Astrocyte (in vitro differentiated cells and primary cell): ENCODE measurements at regions not wholly inside any gene's neighbourhood (a gene's known extent, or its start where the extent isn't known, plus 50 kb on each side); places are given as distances from the start of the nearest gene placed in this dataset.
A peak's percentile ranks its signal among the peaks of the same experiment; 100 is the strongest.

Experiments used
- DNase-seq: peaks from one replicate; pipeline ENCODE4 v3.0.0-alpha.2; 2010; ENCODE audit warnings: low read depth
- FAIRE-seq: peaks from 2 replicates; lab custom pipeline; 2011; peaks lifted over from hg19 to GRCh38; lab: Jason Lieb, UNC
- H2AFZ ChIP-seq: 2 replicates; pipeline ENCODE4 v1.6.0; 2012; ENCODE audit warnings: low read depth, low read length, inconsistent platforms
- H3K27ac ChIP-seq: 2 replicates; pipeline ENCODE4 v1.5.1; 2011; ENCODE audit warnings: low read depth, low read length, inconsistent platforms
- H3K27me3 ChIP-seq: 2 replicates; pipeline ENCODE4 v1.6.0; 2011; ENCODE audit warnings: low read length, inconsistent platforms; ENCODE audit not compliant: insufficient read depth
- H3K36me3 ChIP-seq: 2 replicates; pipeline ENCODE4 v1.5.1; 2011; ENCODE audit warnings: low read length, inconsistent platforms; ENCODE audit not compliant: insufficient read depth
- H3K4me1 ChIP-seq: 2 replicates; pipeline ENCODE4 v1.5.1; 2011; ENCODE audit warnings: low read length, inconsistent platforms; ENCODE audit not compliant: insufficient read depth
- H3K4me2 ChIP-seq: 2 replicates; pipeline ENCODE4 v1.6.0; 2012; ENCODE audit warnings: low read length, inconsistent platforms
- H3K4me3 ChIP-seq: 2 replicates; pipeline ENCODE4 v1.5.1; 2011; ENCODE audit warnings: low read depth, mild to moderate bottlenecking, low read length, inconsistent platforms; ENCODE audit not compliant: insufficient read depth
- H3K79me2 ChIP-seq: 2 replicates; pipeline ENCODE4 v1.6.0; 2012; ENCODE audit warnings: mild to moderate bottlenecking, low read length, inconsistent platforms; ENCODE audit not compliant: insufficient read depth
- H3K9ac ChIP-seq: 2 replicates; pipeline ENCODE4 v1.6.0; 2012; ENCODE audit warnings: mild to moderate bottlenecking, low read length, inconsistent platforms
- H3K9me3 ChIP-seq: 2 replicates; pipeline ENCODE4 v1.5.1; 2012; ENCODE audit warnings: low read depth, mild to moderate bottlenecking, low read length, inconsistent platforms; ENCODE audit not compliant: insufficient read depth
- H4K20me1 ChIP-seq: 2 replicates; pipeline ENCODE4 v1.6.0; 2012; ENCODE audit warnings: low read length, inconsistent platforms; ENCODE audit not compliant: insufficient read depth
- H3K27ac Mint-ChIP-seq: one replicate; pipeline ENCODE4 v1.8.0; 2021; ENCODE audit warnings: mild to moderate bottlenecking, mixed read lengths; ENCODE audit not compliant: unreplicated experiment
- H3K27me3 Mint-ChIP-seq: one replicate; pipeline ENCODE4 v1.8.0; 2021; ENCODE audit warnings: low read depth, mixed read lengths; ENCODE audit not compliant: unreplicated experiment
- H3K36me3 Mint-ChIP-seq: one replicate; pipeline ENCODE4 v1.8.0; 2021; ENCODE audit warnings: low read depth, mixed read lengths; ENCODE audit not compliant: unreplicated experiment
- H3K4me1 Mint-ChIP-seq: one replicate; pipeline ENCODE4 v1.8.0; 2021; ENCODE audit warnings: low read depth, mixed read lengths; ENCODE audit not compliant: unreplicated experiment
- H3K4me3 Mint-ChIP-seq: one replicate; pipeline ENCODE4 v1.8.0; 2021; ENCODE audit warnings: mild to moderate bottlenecking, moderate library complexity, mixed read lengths; ENCODE audit not compliant: unreplicated experiment
- H3K9me3 Mint-ChIP-seq: one replicate; pipeline ENCODE4 v1.8.0; 2021; ENCODE audit warnings: mild to moderate bottlenecking, mixed read lengths; ENCODE audit not compliant: unreplicated experiment
- CTCF ChIP-seq: IDR thresholded peaks from 2 replicates; pipeline ENCODE4 v1.5.1; 2011; ENCODE audit warnings: low read depth, mild to moderate bottlenecking, inconsistent platforms, low read length, moderate library complexity; ENCODE audit not compliant: insufficient read depth
- EZH2 ChIP-seq: IDR thresholded peaks from 2 replicates; pipeline ENCODE4 v1.6.1; 2012; ENCODE audit warnings: mild to moderate bottlenecking, low read length, inconsistent platforms; ENCODE audit not compliant: insufficient read depth

DNA sequence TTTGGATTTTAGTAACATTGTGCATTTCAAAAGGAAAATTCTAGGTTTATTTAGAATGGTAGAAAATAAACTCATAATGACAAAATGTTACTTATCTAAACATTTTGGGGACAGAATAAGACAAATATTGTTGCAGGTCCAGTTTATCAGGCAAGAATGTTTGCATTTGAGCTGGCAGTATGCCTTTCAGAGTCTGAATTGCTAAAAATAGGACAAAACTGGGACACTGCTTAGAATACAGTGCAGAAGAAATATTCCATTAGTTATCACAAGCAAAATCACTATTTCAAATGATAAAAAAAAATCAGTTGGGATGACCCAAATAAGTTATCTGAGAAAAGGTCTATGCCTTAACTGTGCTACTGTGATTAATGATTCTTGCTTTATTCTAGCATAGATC lies 870.3 kb upstream of the MIR17HG start:
- H3K4me1 ChIP-seq = no peaks in the 10 kb centered on the region
- H3K4me3 Mint-ChIP-seq = no peak overlapping the region
- H2AFZ ChIP-seq = no peak overlapping the region
- no peak overlapping the region for H3K27ac ChIP-seq
- TF ChIP-seq EZH2 (no peak), CTCF (no peak)
- H3K27ac Mint-ChIP-seq = no peak overlapping the region
- no peaks in the 10 kb centered on the region for H3K27me3 Mint-ChIP-seq
- H3K36me3 ChIP-seq = no peaks in the 10 kb centered on the region
- peaks cover 1% of the 10 kb centered on the region for H3K9me3 Mint-ChIP-seq
- H3K4me2 ChIP-seq = no peak overlapping the region
- no peak overlapping the region for H3K4me3 ChIP-seq
- no peaks in the 10 kb centered on the region for H3K4me1 Mint-ChIP-seq
- no peak for DNase-seq
- H3K79me2 ChIP-seq = no peaks in the 10 kb centered on the region
- FAIRE-seq = no peak
- H3K27me3 ChIP-seq = no peaks in the 10 kb centered on the region
- H3K9me3 ChIP-seq = no peaks in the 10 kb centered on the region
- H3K36me3 Mint-ChIP-seq = no peaks in the 10 kb centered on the region
- no peak overlapping the region for H3K9ac ChIP-seq
- no peaks in the 10 kb centered on the region for H4K20me1 ChIP-seq

DNA sequence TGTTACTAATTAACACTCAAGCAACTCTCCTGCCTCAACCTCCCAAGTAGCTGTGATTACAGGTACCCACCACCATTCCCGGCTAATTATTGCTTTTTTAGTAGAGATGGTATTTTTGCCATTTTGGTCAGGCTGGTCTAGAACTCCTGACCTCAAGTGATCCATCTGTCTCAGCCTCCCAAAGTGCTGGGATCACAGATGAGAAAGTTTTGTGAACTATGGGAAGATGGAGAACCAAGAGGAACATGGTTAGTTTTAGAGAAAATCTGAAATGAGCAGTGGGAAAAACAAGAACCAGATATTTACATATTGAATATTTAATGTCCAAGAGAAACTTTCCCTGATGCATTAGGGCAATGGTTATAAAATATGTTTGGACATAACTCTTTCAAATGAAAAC lies 863.6 kb upstream of the MIR17HG start:
- Mint-ChIP-seq H3K36me3 (no peaks in the 10 kb centered on the region), H3K27me3 (no peaks in the 10 kb centered on the region), H3K4me3 (no peak overlapping the region), H3K27ac (no peak overlapping the region), H3K9me3 (peaks cover 4% of the 10 kb centered on the region), H3K4me1 (peaks cover 12% of the 10 kb centered on the region)
- FAIRE-seq (no peak), DNase-seq (no peak)
- no peak for TF ChIP-seq CTCF
- no peak for TF ChIP-seq EZH2
- Histone ChIP-seq H3K4me3 (no peak overlapping the region), H4K20me1 (no peaks in the 10 kb centered on the region), H2AFZ (no peak overlapping the region), H3K4me1 (peaks cover 9% of the 10 kb centered on the region), H3K36me3 (no peaks in the 10 kb centered on the region), H3K9ac (no peak overlapping the region), H3K9me3 (no peaks in the 10 kb centered on the region), H3K27me3 (no peaks in the 10 kb centered on the region), H3K4me2 (no peak overlapping the region), H3K27ac (no peak overlapping the region), H3K79me2 (no peaks in the 10 kb centered on the region)

DNA sequence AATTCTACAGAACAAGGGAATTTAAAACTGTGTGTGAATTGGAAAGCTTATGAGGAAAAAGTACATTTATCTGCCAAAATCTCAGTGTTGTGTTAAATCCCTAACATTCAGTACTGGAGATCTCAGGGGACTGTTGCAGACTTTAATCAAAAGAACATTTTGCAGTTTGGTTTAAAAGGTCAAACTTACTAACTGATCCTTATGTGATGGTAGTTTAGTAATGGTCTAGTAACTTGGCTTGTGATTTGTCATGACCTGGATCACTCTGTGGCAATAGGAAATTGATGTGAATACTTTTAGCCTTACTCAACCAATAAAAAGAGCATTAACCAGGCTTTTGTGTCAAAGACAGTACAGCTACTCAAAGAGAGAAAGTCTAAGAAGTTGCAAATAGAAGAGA lies 862.1 kb upstream of the MIR17HG start:
- no peak overlapping the region for H2AFZ ChIP-seq
- H3K4me3 ChIP-seq = no peak overlapping the region
- no peaks in the 10 kb centered on the region for H3K9me3 ChIP-seq
- no peaks in the 10 kb centered on the region for H3K79me2 ChIP-seq
- H3K4me3 Mint-ChIP-seq = no peak overlapping the region
- H3K4me1 ChIP-seq = peaks cover 9% of the 10 kb centered on the region
- no peaks in the 10 kb centered on the region for H3K36me3 Mint-ChIP-seq
- no peaks in the 10 kb centered on the region for H3K27me3 ChIP-seq
- no peak overlapping the region for H3K27ac ChIP-seq
- H3K27me3 Mint-ChIP-seq = no peaks in the 10 kb centered on the region
- no peaks in the 10 kb centered on the region for H3K36me3 ChIP-seq
- peak overlapping the region; percentile 81 for H3K27ac Mint-ChIP-seq
- DNase-seq (peak; percentile 91), FAIRE-seq (peak; percentile 87)
- peak overlapping the region; percentile 49 for H3K4me2 ChIP-seq
- H4K20me1 ChIP-seq = no peaks in the 10 kb centered on the region
- peaks cover 4% of the 10 kb centered on the region for H3K9me3 Mint-ChIP-seq
- H3K9ac ChIP-seq = no peak overlapping the region
- TF ChIP-seq CTCF = no peak
- no peak for TF ChIP-seq EZH2
- H3K4me1 Mint-ChIP-seq = peaks cover 12% of the 10 kb centered on the region
